ENCODE measurements at regions not wholly inside any gene's neighbourhood (a gene's known extent, or its start where the extent isn't known, plus 50 kb on each side); places are given as distances from the start of the nearest gene placed in this dataset.

DNA sequence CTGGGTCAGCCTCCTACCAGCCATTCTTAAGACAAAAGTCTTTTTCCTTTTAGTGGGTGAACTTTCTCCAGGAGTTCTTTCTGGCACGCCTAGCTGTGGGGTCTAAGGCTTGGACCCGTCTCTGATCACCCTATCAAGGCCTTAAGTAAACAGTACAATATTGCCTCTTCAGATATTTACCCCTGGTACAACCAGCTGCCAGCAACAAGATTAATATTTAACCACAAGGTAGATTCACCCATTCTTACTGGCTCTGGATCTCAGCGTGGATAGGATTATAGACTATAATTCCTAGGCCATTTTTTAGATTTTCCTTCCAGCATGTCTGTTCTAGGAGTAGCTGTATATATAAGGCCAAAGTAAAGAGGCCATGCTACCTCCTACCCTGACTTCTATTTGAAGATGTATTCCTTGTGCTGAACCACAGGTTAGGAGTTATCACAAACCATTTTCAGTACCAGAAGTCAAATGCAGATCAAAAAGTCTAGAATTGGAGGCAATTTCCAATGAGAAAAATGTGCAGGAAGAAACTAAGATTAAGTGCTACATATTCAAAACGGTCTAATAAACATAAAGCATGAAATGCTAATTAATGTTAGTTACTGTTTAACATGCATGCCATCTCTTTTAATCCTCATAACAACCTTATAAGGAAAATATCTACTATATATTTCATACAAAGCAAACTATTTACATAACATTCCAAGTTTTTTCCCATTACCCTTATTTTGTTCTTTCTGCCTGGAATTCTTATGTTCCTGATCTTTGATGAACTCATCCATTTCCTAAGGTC, 110.0 kb upstream of the SYN3 start:
- TF ChIP-seq CTCF (IDR thresholded peaks at IDR 0.05) = no peak
- no peak for TF ChIP-seq POLR2A (IDR thresholded peaks at IDR 0.05)

All from adrenal gland (tissue), 5 donors.